HL-60 (cell line): ENCODE measurements at regions not wholly inside any gene's neighbourhood (a gene's known extent, or its start where the extent isn't known, plus 50 kb on each side); places are given as distances from the start of the nearest gene placed in this dataset.

Experiments used
- DNase-seq, 2 experiments: peaks; one replicate each; pipeline ENCODE4 v3.0.0-alpha.2; 2010 to 2020; ENCODE audit warnings: low read depth in 1 of 2, low spot score in 1 of 2
- H3K27ac ChIP-seq: fragments of 250-450 bp; sonication (Bioruptor Pico); replicated peaks from 2 replicates; pipeline ENCODE4 v1.5.1; 2020; ENCODE audit warnings: mild to moderate bottlenecking, moderate library complexity
- H3K27me3 ChIP-seq: fragments of 250-450 bp; sonication (Bioruptor Pico); 2 replicates; pipeline ENCODE4 v1.5.1; 2021; ENCODE audit warnings: mild to moderate bottlenecking, moderate library complexity; ENCODE audit not compliant: insufficient read depth, poor library complexity, severe bottlenecking
- H3K4me3 ChIP-seq: replicated peaks from 2 replicates; pipeline ENCODE4 v1.5.1; 2011; ENCODE audit warnings: mild to moderate bottlenecking, control low read depth, low read length; ENCODE audit not compliant: insufficient read depth
- GABPA ChIP-seq: IDR thresholded peaks from 2 replicates; pipeline ENCODE4 v1.6.1; 2012; ENCODE audit warnings: low read depth
- POLR2AphosphoS5 ChIP-seq: IDR thresholded peaks from 2 replicates; pipeline ENCODE4 v1.6.1; 2012; ENCODE audit warnings: low read depth
- REST ChIP-seq: IDR thresholded peaks from 2 replicates; pipeline ENCODE4 v1.6.1; 2012; ENCODE audit warnings: low read depth; ENCODE audit not compliant: insufficient replicate concordance
- SPI1 ChIP-seq: IDR thresholded peaks from 2 replicates; pipeline ENCODE4 v1.6.1; 2012; ENCODE audit warnings: low read depth, mild to moderate bottlenecking, borderline replicate concordance
- TF ChIP-seq, protein P1 (sequence below): IDR thresholded peaks from one replicate; pipeline ENCODE4 v1.5.1; 2011; ENCODE audit warnings: low read length, control low read depth, inconsistent platforms; ENCODE audit not compliant: insufficient read depth

GRCh38 chr12:82186282-82186681 lies 171.9 kb downstream of the CCDC59 start:
- TF ChIP-seq REST (no peak), GABPA (no peak), POLR2AphosphoS5 (no peak), SPI1 (no peak)
- TF ChIP-seq, protein P1, sequence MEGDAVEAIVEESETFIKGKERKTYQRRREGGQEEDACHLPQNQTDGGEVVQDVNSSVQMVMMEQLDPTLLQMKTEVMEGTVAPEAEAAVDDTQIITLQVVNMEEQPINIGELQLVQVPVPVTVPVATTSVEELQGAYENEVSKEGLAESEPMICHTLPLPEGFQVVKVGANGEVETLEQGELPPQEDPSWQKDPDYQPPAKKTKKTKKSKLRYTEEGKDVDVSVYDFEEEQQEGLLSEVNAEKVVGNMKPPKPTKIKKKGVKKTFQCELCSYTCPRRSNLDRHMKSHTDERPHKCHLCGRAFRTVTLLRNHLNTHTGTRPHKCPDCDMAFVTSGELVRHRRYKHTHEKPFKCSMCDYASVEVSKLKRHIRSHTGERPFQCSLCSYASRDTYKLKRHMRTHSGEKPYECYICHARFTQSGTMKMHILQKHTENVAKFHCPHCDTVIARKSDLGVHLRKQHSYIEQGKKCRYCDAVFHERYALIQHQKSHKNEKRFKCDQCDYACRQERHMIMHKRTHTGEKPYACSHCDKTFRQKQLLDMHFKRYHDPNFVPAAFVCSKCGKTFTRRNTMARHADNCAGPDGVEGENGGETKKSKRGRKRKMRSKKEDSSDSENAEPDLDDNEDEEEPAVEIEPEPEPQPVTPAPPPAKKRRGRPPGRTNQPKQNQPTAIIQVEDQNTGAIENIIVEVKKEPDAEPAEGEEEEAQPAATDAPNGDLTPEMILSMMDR, result no peak
- no peaks in the 10 kb centered on the region for H3K27me3 ChIP-seq
- H3K27ac ChIP-seq, result no peak overlapping the region
- DNase-seq, result no peak
- no peak overlapping the region for H3K4me3 ChIP-seq

DNA sequence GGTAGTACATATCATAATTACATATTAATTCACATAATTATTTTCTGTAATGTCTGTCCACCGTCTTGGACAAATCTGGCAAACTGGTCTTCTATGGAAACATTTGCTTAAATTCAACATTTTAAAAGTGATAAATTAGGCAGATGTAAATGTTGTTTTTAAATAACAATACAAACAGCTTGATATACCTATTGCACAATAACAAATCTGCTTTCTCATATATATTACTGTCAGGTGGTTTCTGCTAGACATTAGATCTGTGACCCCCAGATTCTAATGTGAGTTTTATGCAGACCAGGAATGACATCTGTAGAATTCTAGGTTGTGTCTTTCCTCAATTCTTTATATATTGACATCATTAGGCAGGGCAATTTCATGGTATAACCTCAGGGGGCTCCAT lies 173.3 kb downstream of the CCDC59 start:
- DNase-seq, result no peak
- no peak overlapping the region for H3K4me3 ChIP-seq
- H3K27me3 ChIP-seq, result no peaks in the 10 kb centered on the region
- H3K27ac ChIP-seq, result no peak overlapping the region
- TF ChIP-seq REST (no peak), SPI1 (no peak), GABPA (no peak), POLR2AphosphoS5 (no peak)
- TF ChIP-seq, protein P1, result no peak

- Histone ChIP-seq H3K27ac (no peak overlapping the region), H3K27me3 (no peaks in the 10 kb centered on the region), H3K4me3 (no peak overlapping the region)
- DNase-seq, result no peak
- TF ChIP-seq GABPA (no peak), POLR2AphosphoS5 (no peak), SPI1 (no peak), REST (no peak)
- TF ChIP-seq, protein P1, result no peak
These were observed 175.5 kb downstream of the CCDC59 start for GRCh38 chr12:82182601-82183190.
